Keratinocyte (primary cell): ENCODE measurements at regions not wholly inside any gene's neighbourhood (a gene's known extent, or its start where the extent isn't known, plus 50 kb on each side); places are given as distances from the start of the nearest gene placed in this dataset.

ENCODE experiments used
- CTCF ChIP-seq, 3 experiments: IDR thresholded peaks in 1 of 3; conservative IDR thresholded peaks in 1 of 3; optimal IDR thresholded peaks in 1 of 3; 2 replicates in 2 of 3; 3 replicates in 1 of 3; pipeline versions ENCODE3 to v1.5.1; 2011; ENCODE audit warnings: low read length in 3 of 3, mild to moderate bottlenecking in 3 of 3, moderate library complexity in 2 of 3, control low read depth in 1 of 3, inconsistent platforms in 1 of 3; ENCODE audit not compliant: insufficient read depth in 2 of 3; ENCODE audit errors: extremely low read depth in 1 of 3
- EZH2 ChIP-seq: IDR thresholded peaks from one replicate; pipeline ENCODE4 v1.6.1; 2012; ENCODE audit warnings: inconsistent platforms, mild to moderate bottlenecking, low read length, moderate library complexity

DNA sequence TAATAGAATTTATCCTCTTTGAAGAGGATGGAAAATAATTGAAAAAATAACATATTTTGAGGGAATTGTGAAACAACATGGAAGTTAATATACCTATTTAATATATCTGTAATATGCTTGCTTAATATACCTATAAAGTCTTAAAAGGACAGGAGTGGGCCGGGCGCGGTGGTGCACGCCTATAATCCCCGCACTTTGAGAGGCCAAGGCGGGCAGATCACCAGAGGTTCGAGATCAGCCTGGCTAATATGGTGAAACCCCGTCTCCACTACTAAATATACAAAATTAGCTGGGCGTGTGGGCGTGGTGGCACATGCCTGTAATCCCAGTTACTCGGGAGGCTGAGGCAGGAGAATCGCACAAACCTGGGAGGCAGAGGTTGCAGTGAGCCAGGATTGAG is 254.9 kb downstream of the TMX3 start:
- TF ChIP-seq CTCF (optimal IDR thresholded peaks at IDR 0.05 in 1 of 3, IDR thresholded peaks at IDR 0.05 in 1 of 3, conservative IDR thresholded peaks at IDR 0.05 in 1 of 3; ENCODE audit: extremely low read depth in 1 of 3, insufficient read depth in 2 of 3, low read length in 3 of 3), result no peak
- TF ChIP-seq EZH2, result no peak
